Neuronal stem cell (in vitro differentiated cells): ENCODE measurements at regions not wholly inside any gene's neighbourhood (a gene's known extent, or its start where the extent isn't known, plus 50 kb on each side); places are given as distances from the start of the nearest gene placed in this dataset.

Experiments used
- DNase-seq: peaks from one replicate; pipeline ENCODE4 v3.0.0-alpha.2; 2013; ENCODE audit warnings: low spot score
- H2AFZ ChIP-seq: one replicate; pipeline ENCODE4 v1.6.1; 2013; ENCODE audit warnings: mild to moderate bottlenecking, low read length, inconsistent platforms
- H2AK5ac ChIP-seq: 2 replicates; pipeline ENCODE4 v1.6.1; 2013; ENCODE audit warnings: low read depth, mild to moderate bottlenecking, inconsistent platforms, low read length, moderate library complexity, mixed read lengths
- H2BK120ac ChIP-seq: 2 replicates; pipeline ENCODE4 v1.6.1; 2013; ENCODE audit warnings: low read depth, mild to moderate bottlenecking, inconsistent platforms, low read length, moderate library complexity, mixed read lengths
- H2BK12ac ChIP-seq: one replicate; pipeline ENCODE4 v1.6.1; 2013; ENCODE audit warnings: low read length, inconsistent platforms
- H2BK15ac ChIP-seq: 2 replicates; pipeline ENCODE4 v1.6.1; 2013; ENCODE audit warnings: mild to moderate bottlenecking, low read length, inconsistent platforms, mixed read lengths
- H2BK5ac ChIP-seq: one replicate; pipeline ENCODE4 v1.6.1; 2013; ENCODE audit warnings: inconsistent platforms, mild to moderate bottlenecking, low read length, moderate library complexity
- H3K14ac ChIP-seq: one replicate; pipeline ENCODE4 v1.6.1; 2013; ENCODE audit warnings: low read length, inconsistent platforms
- H3K18ac ChIP-seq: 2 replicates; pipeline ENCODE4 v1.6.1; 2013; ENCODE audit warnings: low read length, inconsistent platforms
- H3K23ac ChIP-seq: 2 replicates; pipeline ENCODE4 v1.6.1; 2013; ENCODE audit warnings: low read depth, mild to moderate bottlenecking, mixed read lengths, low read length, inconsistent platforms; ENCODE audit not compliant: poor library complexity
- H3K27ac ChIP-seq: replicated peaks from 3 replicates; pipeline ENCODE4 v1.5.1; 2013; ENCODE audit warnings: low read length, inconsistent platforms
- H3K27me3 ChIP-seq, 3 experiments: 2 replicates each; pipeline ENCODE4 v1.6.1; 2013; ENCODE audit warnings: low read length in 3 of 3, mild to moderate bottlenecking in 2 of 3, inconsistent platforms in 1 of 3, low read depth in 1 of 3, mixed read lengths in 1 of 3, moderate library complexity in 1 of 3; ENCODE audit not compliant: control insufficient read depth in 3 of 3, insufficient read depth in 3 of 3
- H3K36me3 ChIP-seq, 2 donors: replicated peaks in 1 of 2; 2 replicates each; pipeline ENCODE4 v1.6.1; 2013; ENCODE audit warnings: low read length in 2 of 2; ENCODE audit not compliant: control insufficient read depth in 2 of 2, insufficient read depth in 2 of 2
- H3K4ac ChIP-seq: 2 replicates; pipeline ENCODE4 v1.6.1; 2013; ENCODE audit warnings: inconsistent platforms, mild to moderate bottlenecking, low read length, moderate library complexity
- H3K4me1 ChIP-seq, 2 donors: 1 replicate in 1 of 2; 2 replicates in 1 of 2; pipeline ENCODE4 v1.6.1; 2013; ENCODE audit warnings: low read length in 2 of 2, low read depth in 1 of 2; ENCODE audit not compliant: control insufficient read depth in 2 of 2, insufficient read depth in 1 of 2
- H3K4me2 ChIP-seq: one replicate; pipeline ENCODE4 v1.6.1; 2013; ENCODE audit warnings: mild to moderate bottlenecking, low read length, inconsistent platforms; ENCODE audit not compliant: insufficient read depth, poor library complexity, severe bottlenecking
- H3K4me3 ChIP-seq, 2 donors: 2 replicates each; pipeline ENCODE4 v1.5.1; 2013; ENCODE audit warnings: low read length in 2 of 2, mild to moderate bottlenecking in 2 of 2, inconsistent platforms in 1 of 2, moderate library complexity in 1 of 2
- H3K79me1 ChIP-seq: one replicate; pipeline ENCODE4 v1.6.1; 2013; ENCODE audit warnings: low read depth, mild to moderate bottlenecking, inconsistent platforms, low read length, moderate library complexity
- H3K9ac ChIP-seq: one replicate; pipeline ENCODE4 v1.6.1; 2013; ENCODE audit warnings: mild to moderate bottlenecking, low read depth, low read length, inconsistent platforms; ENCODE audit not compliant: poor library complexity
- H3K9me3 ChIP-seq, 2 donors: replicated peaks in 1 of 2; 2 replicates each; pipeline versions ENCODE3 to v1.6.1; 2013; ENCODE audit warnings: low read length in 2 of 2, mild to moderate bottlenecking in 2 of 2, inconsistent platforms in 1 of 2, low read depth in 1 of 2, mixed read lengths in 1 of 2, moderate library complexity in 1 of 2; ENCODE audit not compliant: control insufficient read depth in 2 of 2, insufficient read depth in 1 of 2
- H4K8ac ChIP-seq: one replicate; pipeline ENCODE4 v1.6.1; 2013; ENCODE audit warnings: low read depth, mild to moderate bottlenecking, inconsistent platforms, low read length, moderate library complexity
- H4K91ac ChIP-seq: one replicate; pipeline ENCODE4 v1.6.1; 2013; ENCODE audit warnings: low read length, low read depth, mild to moderate bottlenecking, inconsistent platforms; ENCODE audit not compliant: poor library complexity
- WGBS, 2 donors: extraction: QIAGEN DNeasy Blood & Tissue Kit; methylation state at CpG; one replicate each; pipeline ENCODE4 v1.1.7; 2013; ENCODE audit warnings: missing lambda C conversion rate in 2 of 2, mixed read lengths in 1 of 2; ENCODE audit not compliant: insufficient read length in 2 of 2, insufficient replicate concordance in 1 of 2; ENCODE audit errors: extremely low coverage in 2 of 2; 5-methylcytosine and 5-hydroxymethylcytosine counted together

DNA sequence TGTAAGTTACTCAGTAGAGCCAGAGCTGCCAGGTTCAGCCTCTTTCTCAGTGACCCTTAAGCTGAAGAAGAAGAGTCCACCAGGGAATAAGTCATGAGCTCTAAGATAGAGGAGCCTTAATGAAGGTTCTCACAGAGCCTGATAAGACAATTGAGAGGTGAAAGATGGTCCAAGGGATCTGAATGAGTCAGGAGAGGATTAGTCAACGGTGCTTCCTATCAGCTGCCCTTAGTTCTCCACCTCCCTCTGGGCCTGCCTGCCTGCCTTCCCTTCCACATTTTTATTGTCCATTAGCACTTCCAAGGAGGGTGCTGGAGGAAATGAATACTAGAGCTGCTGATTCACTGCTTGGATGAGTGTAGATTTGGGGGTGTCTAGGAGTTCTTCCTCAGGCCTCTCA lies 161.7 kb upstream of the RMST start:
- Histone ChIP-seq H2BK5ac (no peak overlapping the region), H3K18ac (no peak overlapping the region), H3K4me2 (no peak overlapping the region), H3K4me3 (no peak overlapping the region), H3K79me1 (no peaks in the 10 kb centered on the region), H3K9me3 (peaks cover 0 to 3% of the 10 kb centered on the region in 2 donors), H2BK15ac (no peak overlapping the region), H4K8ac (no peak overlapping the region), H3K4ac (no peak overlapping the region), H3K27me3 (no peaks in the 10 kb centered on the region), H3K9ac (no peak overlapping the region), H2AK5ac (no peak overlapping the region), H2AFZ (no peak overlapping the region), H2BK12ac (no peak overlapping the region), H4K91ac (no peak overlapping the region), H3K14ac (no peak overlapping the region), H3K36me3 (no peaks in the 10 kb centered on the region), H3K23ac (no peak overlapping the region), H2BK120ac (no peak overlapping the region), H3K27ac (no peak overlapping the region), H3K4me1 (peaks cover 0 to 4% of the 10 kb centered on the region in 2 donors)
- WGBS, 2 donors, result no CpG with 5 or more reads among the region's 1 CpG
- DNase-seq, result no peak

GRCh38 chr12:97301576-97301975 lies 161.0 kb upstream of the RMST start:
- H3K4me1 ChIP-seq, result peaks cover 4 to 6% of the 10 kb centered on the region in 2 donors
- H3K18ac ChIP-seq, result no peak overlapping the region
- H3K9ac ChIP-seq, result no peak overlapping the region
- H2AK5ac ChIP-seq, result no peak overlapping the region
- H3K4ac ChIP-seq, result no peak overlapping the region
- no peaks in the 10 kb centered on the region for H3K27me3 ChIP-seq
- no peak overlapping the region for H3K23ac ChIP-seq
- no peak overlapping the region for H3K14ac ChIP-seq
- no peak for DNase-seq
- no peak overlapping the region for H3K27ac ChIP-seq
- H3K36me3 ChIP-seq, result no peaks in the 10 kb centered on the region
- H2BK12ac ChIP-seq, result no peak overlapping the region
- H4K8ac ChIP-seq, result no peak overlapping the region
- WGBS, 2 donors, result no CpG with 5 or more reads among the region's 3 CpGs
- H3K4me2 ChIP-seq, result no peak overlapping the region
- no peak overlapping the region for H4K91ac ChIP-seq
- H2BK5ac ChIP-seq, result no peak overlapping the region
- no peak overlapping the region for H3K4me3 ChIP-seq
- H2BK120ac ChIP-seq, result no peak overlapping the region
- no peak overlapping the region for H2AFZ ChIP-seq
- no peaks in the 10 kb centered on the region for H3K79me1 ChIP-seq
- no peaks in the 10 kb centered on the region for H3K9me3 ChIP-seq
- no peak overlapping the region for H2BK15ac ChIP-seq

DNA sequence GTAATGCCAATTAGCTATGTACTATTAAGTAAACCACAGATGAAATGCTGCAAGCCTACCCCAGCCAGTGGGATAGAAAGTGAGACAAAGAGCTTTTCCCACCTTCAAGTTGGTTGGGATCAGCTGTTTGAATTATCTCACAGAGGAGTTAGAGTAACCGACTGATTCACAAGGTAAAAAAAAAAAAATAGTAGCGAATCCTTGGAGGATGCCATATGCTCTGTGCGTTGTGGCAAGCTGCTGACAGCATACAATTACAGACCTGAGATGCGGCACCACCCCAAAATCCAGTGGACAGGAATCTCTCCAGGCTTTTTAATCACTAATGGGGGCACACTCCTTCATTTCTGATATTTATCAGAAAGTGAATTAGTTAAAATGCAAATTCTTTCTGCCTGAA lies 157.0 kb upstream of the RMST start:
- Histone ChIP-seq H2BK15ac (no peak overlapping the region), H4K91ac (no peak overlapping the region), H2AFZ (peak overlapping the region; percentile 69), H3K4me2 (no peak overlapping the region), H3K4me3 (no peak overlapping the region), H3K36me3 (no peaks in the 10 kb centered on the region), H3K9me3 (no peaks in the 10 kb centered on the region), H2BK5ac (no peak overlapping the region), H2AK5ac (no peak overlapping the region), H3K4ac (no peak overlapping the region), H3K18ac (no peak overlapping the region), H3K4me1 (peaks cover 4 to 6% of the 10 kb centered on the region in 2 donors), H2BK120ac (no peak overlapping the region), H3K14ac (no peak overlapping the region), H3K27ac (no peak overlapping the region), H3K9ac (no peak overlapping the region), H2BK12ac (no peak overlapping the region), H4K8ac (no peak overlapping the region), H3K23ac (no peak overlapping the region), H3K79me1 (no peaks in the 10 kb centered on the region), H3K27me3 (no peaks in the 10 kb centered on the region)
- WGBS, 2 donors, result no CpG with 5 or more reads among the region's 4 CpGs
- DNase-seq, result no peak

DNA sequence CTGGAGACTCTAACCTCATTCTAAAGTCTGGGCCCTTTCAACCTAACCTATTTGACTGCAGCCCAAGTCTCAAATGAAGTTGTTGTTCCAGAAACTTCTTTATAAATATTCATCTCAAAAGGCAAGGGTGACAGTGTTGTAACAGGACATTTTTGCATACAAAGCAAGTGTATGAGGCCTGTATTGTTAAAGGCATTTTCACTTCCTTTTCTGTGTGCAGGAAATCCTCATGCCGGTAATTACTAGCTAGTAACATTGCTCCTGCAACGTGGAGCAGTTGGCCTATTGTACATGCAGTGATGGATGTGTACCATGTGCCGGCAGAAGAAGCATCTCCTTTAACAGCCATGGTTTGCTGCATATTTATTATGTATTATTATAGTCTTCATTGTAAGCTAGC lies 156.5 kb upstream of the RMST start:
- Histone ChIP-seq H3K9me3 (no peaks in the 10 kb centered on the region), H3K27ac (no peak overlapping the region), H2AFZ (peak overlapping the region; percentile 69), H3K79me1 (no peaks in the 10 kb centered on the region), H2BK12ac (no peak overlapping the region), H3K9ac (no peak overlapping the region), H3K4me2 (no peak overlapping the region), H4K91ac (no peak overlapping the region), H2BK120ac (no peak overlapping the region), H3K4me3 (no peak overlapping the region), H2AK5ac (no peak overlapping the region), H3K14ac (no peak overlapping the region), H3K27me3 (no peaks in the 10 kb centered on the region), H2BK15ac (no peak overlapping the region), H3K4me1 (peaks cover 4 to 6% of the 10 kb centered on the region in 2 donors), H3K36me3 (no peaks in the 10 kb centered on the region), H3K18ac (no peak overlapping the region), H2BK5ac (no peak overlapping the region), H4K8ac (no peak overlapping the region), H3K4ac (no peak overlapping the region), H3K23ac (no peak overlapping the region)
- no peak for DNase-seq
- no CpG with 5 or more reads among the region's 3 CpGs for WGBS, 2 donors
